GDM1 (cell line): ENCODE measurements at regions not wholly inside any gene's neighbourhood (a gene's known extent, or its start where the extent isn't known, plus 50 kb on each side); places are given as distances from the start of the nearest gene placed in this dataset.
"Not testable (repeated sequence)": the region's sequence is repeated elsewhere in the genome, so short reads cannot be mapped to it uniquely, and the experiment has no call there.

Experiments
- DNase-seq: peaks from one replicate; lab custom pipeline; 2025; lab: John Stamatoyannopoulos, UW

DNA sequence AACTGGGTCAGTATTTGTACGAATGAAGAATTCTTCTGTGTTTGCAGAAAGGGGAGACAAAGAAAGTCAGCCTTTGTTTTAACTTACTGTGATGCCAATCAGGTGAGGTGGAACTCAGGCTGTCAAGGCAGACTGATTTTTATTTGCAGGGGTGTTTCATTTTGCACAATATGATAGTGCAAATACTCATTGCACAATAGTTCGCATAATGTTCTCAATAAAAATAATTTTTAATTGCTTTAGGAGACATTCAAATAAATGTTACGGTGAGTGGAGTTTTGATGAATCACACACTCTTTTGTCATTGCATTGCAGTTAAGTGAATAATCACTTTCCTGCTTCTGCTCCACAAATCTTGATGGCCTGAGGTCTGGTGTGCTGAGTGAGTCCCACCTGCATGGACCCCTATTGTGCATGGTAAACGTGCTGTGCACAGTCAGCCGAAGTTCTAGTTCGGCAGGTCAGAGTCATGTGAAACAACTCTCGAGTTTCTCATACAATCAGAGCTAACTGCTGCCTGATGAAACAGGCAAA, 141.3 kb upstream of the FZD8 start:
- DNase-seq, result no peak

DNA sequence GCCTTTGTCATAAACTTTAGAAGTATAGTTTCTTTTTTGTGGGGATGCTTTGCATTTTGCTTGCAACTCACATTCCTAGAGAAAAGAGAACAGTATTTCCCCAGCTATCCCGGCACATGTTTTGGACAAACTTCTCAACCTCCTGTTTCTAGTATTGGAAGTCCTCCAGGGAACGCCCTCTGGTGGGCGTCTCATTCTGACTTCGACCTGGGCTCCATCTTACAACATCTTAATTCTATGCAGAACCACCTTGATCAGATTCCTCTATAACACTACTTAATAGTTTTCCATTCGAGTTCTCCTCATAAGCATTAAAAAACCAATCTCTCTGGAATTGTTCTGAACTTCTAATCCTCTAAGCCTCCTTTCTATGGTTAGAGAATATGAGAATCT, 139.5 kb upstream of the FZD8 start:
- no peak for DNase-seq

DNA sequence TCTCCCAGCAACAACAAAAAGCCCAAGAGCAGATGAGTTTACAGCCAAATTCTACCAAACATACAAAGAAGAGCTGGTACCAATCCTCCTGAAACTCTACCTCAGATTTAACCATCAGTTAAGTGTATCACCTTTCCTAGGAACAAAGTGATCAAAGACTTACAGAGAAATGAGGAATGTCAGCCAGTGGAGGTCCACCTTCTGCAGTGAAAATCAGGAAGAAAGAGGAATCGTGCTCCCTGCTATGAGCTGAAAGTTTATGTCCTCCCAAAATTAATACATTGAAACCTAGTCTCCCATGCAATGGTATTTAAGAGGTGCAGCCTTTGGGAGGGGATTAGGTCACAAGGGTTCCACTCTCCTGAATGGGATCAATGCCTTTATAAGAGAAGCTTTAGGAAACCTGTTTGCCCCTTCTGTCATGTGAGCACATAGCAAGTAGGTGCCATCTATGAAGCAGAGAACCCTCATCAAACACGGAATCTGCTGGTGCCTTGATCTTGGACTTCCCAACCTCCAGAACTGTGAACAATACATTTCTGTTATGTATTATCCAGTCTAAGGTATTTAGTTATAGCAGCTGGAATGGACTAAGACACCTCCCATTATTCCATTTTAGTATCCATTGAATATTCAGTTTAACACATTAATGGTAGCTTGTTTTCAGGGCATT, 139.0 kb upstream of the FZD8 start:
- DNase-seq, result no peak

DNA sequence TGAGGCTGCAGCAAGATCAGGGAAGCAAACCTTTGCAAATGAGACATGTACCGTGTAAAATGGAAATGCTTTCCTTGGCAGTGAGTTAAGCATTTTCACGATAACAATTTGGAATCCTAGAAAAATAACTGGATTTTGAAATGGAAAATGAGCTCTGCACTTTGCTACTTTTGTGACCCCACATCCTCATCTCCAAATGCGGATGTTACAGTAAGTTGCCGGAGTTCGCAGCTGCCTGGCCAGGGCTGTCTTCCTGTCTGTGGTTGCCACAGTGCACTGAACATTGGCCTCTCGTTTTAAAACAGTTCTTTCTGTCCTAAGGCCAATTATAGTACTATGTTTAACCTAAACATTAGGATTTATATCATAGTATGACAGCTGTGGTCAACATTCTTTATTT, 136.2 kb upstream of the FZD8 start:
- DNase-seq, result peak; percentile 20

DNA sequence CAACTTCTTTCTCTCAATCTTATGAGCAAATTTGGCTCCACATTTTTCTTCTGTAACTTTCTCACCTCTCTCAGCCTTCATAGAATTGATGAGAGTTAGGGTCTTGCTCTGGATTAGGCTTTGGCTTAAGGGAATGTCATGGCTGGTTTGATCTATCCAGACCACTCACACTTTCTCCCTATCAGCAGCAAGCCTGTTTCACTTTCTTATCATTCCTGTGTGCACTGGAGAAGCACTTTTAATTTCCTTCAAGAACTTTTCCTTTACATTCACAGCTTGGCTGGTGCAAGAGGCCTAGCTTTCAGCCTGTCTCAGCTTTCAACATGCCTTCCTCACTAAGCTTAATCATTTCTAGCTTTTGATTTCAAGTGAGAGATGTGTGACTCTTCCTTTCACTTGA, 134.5 kb upstream of the FZD8 start:
- DNase-seq, result not testable (repeated sequence)

DNA sequence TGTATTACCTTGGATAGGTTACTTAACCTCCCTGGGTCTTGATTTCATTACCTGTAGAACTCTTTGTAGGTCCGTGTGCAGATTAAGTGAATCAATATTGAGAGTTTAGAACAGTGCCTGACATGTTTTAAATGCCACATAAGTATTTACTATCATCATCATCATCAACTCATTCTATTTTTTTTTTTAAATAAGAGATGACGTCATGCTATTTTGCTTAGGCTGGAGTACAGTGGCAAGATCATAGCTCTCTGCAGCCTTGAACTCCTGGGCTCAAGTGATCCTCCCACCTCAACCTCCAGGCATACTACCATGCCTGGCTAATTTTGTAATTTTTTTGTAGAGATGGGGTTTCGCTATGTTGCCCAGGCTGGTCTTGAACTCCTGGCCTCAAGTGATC, 132.0 kb upstream of the FZD8 start:
- no peak for DNase-seq

DNA sequence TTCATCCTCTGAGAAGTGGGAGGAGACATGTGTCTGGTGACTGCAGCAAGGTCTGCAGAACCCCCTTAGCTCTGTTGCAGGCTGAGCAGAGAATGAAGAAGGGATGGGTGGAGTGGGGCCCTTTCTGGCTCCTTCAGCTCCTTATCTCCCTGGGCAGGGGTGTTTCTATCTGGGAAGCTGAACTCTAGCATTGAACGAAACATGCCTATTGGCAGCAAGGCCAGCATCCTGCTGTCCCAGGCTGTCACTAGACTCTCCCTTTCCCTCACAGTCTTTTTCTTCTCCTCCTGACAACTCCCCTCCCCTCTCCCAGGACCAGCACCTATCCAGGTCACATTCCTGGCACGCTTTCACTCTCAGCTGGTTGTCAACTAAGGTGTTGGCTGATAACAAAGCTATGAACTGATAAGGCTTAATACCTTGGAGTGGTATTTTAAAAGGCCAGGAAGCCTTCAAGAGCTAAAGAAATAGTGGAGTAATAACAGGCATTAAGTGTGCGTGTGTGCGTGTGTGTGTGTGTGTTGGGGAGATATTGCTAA, 128.8 kb upstream of the FZD8 start:
- no peak for DNase-seq

DNA sequence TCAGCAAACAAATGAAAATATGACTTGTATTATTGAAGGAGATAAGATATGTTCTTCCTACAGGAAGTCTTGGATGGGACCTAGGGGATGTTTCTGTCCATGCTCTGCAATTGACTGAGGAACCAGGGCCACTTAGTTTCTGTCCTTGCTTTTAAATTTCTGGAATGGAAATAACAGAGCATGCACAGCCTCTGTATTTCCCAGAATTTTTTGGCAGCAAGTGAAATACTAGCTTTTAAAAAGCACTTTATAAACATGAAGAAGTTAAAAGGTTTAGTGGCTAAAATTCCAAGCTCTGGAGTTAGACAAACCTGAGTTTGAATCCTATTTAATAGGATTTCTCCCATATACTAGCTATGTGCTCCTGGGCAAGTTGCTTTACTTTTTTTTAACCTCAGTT, 127.7 kb upstream of the FZD8 start:
- DNase-seq, result no peak

DNA sequence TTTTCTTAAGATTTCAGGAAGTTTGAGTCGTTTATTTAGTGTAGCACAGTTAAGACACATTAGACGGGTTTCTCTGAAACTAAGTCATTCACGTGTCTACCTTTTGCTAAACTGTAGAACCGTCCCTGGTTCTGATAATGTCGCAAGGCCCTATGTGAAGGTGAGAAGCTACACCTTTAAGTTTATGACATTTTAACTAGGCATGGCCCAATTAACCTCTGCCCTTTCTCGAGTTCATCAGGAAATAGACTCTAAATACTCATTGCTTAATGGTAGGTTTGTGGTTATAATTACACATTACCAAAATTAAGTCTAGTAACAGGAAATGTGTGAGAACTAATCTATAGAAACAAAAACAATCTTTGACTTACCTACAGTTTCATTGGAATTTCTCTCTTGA, 126.6 kb upstream of the FZD8 start:
- DNase-seq, result no peak

DNA sequence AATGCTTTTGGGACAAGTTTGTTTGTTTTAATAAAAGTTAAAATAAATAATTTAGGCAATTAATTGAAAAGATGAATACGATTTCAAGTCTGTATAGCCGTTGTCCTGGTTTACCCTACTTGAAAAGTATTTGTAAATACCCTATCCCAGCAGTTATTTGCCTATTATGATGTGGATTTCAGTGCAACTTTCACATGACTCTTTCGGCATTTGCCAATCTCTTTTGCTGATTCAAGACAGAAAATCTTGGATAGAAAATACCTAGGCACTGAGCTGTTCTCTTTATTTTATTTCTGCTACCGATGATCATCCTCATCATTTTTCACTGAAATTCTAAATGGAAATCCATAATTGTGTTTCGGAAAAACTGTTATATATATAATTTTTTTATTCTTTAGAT, 125.9 kb upstream of the FZD8 start:
- DNase-seq, result no peak

DNA sequence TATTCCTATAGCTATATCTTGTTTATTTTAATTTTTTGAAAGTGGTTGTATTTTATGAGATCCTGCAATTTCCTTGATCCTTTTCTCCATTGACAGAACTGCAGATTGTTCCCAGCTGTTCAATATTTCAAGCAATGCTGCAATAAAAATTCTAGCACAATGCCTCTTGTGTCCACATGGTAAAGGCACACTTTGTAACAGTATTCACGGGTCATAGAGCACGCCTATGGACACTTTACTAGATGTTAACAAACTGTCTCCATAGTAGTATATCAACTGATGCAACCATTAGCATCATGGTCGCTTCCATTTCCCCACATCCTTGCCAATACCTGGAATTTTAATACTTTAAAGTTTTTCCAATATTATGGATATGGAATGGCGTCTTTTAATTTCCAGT, 123.9 kb upstream of the FZD8 start:
- no peak for DNase-seq

DNA sequence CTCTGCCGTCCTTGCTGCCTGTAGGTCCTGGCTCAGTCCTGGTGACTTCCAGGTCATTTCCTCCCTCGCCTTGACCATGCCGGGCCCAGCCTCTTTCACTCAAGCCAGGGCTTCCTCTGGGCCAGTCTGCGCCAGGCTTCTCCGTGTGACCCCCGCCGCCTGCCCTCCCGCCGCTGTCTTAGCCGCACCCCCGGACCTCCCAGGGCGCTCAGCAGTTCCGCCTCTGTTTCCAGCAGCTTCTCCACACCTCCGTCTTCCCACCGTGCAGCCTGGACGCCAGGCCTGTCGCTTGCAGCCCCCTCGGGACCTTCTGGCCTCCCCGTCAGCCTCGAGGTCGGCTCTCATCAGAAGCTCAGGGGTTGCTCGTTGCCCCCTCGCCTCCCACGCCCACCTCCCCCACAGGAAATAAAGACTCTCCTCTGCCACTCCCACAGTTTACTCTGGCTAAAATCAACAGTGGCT, 123.0 kb upstream of the FZD8 start:
- DNase-seq, result no peak

DNA sequence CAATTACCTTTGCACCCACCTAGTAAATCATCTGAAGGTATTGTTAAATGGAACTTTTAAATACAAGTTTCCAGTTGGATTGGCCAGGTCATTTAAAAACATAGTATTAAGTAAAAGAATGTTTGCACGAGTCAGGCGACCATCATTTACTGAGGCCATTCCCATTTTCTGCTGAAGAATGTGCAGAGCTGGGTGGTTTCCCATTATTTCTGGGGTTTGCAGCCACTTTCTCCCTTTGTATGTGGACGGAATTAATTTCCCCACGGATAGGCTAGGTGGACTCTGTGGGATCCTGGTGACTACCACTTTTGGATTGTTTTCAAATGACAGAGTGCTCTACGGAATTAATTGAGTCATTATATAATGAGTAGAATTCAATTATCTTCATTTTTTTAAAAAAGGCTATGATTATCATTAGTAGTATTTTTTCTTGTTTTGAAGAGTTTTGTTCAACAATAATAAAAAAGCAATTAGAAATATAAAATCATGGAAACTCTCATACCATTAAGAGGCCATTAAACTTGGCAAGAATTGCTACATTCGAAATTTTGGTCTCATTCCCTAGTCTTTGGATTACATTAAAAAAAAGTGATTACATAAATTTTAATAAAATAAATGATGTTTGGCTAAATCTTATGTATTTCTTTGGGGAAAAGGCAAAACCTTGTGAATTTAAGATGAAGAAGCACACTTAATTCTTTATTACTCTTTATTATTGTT, 120.4 kb upstream of the FZD8 start:
- no peak for DNase-seq

DNA sequence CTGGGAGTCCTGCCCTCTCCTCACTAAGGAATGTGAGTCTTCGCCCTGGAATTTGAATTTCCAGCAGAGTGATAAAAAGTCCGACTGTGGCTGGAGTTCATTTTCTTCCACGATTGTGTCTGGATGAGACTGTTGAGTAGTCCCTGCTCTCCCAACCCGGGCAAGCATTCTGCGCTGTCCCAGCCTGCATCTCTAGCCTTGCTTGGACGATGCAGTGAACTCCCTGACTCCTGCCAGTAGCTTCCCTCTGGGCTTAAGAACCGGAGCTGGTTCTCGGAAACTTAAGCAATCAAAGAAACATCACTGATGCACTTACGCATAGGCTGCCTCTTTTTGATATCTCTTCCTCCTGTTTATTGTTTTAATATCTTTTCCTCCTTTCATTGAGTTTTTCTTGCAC, 116.0 kb upstream of the FZD8 start:
- DNase-seq, result no peak

DNA sequence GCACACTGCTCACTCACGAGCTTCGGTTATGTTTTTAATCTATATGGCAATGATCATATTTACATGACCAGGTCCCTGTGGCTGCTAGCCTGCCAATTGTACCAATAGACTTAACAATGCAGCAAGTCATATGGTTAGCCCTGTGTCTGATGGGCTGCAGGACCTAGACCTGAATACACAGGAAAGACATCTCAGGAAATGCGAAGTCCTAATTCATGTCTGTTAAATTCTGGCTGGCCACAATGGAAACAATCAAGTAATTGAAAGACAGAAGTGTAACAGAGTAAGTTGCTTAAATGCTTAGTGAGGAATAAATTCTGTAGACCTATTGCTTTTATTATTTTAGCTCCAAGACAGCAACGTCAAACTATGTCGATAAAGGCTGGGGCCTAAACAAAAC, 112.4 kb upstream of the FZD8 start:
- no peak for DNase-seq

DNA sequence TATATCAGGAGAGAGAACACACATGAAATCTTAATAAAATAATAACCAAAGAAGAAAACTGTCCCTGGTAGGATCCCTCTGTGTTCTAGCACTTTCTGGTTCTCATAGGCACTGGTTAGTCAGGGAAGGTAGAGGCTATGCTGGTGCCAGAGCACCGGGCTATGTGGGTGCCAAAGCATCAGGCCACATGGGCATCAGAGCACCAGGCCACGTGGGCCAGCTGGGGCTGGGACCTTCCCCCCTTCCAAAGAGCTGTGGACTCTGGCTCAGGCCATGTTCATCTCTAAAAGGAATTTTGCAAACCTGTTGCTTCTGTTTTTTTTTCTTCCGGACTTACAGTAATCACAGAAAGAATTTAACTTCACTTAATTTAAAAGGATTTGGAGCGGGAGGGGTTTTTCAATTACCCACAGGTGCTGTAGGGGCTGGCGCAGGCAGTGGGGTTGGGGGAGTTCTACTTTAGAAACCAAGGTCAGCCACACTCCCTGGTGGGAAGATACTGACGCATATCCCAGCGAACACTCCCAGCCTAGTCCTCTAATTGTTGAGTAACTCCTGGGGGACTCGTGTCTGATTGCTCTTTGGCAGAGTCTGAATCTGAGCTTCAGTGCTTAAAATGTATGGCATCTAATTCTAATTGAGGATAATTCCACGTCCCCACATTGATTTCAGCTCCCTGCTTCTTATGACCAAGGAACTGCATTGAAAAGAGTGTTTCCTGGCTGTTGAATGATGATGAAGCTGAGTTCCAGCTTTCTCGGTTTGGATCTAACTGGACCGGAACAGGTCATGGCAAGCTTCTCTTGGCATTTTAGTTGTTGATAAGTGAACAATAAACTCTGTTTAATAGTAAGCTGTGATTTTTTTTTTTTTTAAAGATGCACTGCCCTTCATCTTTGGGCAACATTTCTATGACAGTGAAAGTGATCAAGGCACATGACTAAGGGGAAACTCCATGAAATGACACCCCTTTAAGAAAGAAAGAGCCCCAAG, 110.7 kb upstream of the FZD8 start:
- no peak for DNase-seq

DNA sequence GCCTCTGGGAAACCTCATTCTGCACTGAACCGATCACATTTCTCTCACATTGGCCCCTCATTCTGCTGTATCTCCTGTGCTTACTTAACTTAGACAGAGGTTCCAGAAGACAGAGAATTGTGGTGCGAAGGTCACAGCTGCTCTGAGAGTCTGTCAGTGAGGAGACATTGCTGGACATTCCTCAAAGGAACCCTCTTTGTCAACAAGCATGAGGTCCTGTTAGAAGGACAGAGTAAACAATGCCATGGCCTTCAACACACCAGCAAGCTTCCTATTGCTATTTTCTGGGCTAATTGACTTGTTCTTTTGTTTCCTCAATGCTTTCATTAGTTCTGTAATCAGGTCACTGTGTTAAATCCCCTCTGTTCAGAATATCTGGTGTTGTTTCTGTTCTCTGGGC, 109.3 kb upstream of the FZD8 start:
- no peak for DNase-seq

DNA sequence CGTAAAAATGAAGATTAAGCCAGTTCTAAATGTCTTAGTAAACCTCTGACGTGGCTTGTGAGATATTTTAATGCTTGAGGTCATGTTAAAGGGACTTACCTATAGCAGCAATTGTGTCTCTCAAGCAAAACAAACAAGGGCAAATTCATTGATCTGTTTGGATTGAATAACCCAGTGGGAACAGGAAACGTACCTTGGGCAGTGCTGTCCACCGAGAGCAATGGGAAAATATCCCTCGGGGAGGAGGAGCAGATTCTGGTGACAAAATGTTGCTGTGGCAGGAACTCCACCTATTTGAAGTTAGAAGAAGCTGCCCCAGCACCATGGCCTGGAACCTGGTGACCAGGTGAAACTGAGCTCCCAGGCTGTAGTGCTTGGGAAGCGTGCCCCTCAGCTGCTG, 107.1 kb upstream of the FZD8 start:
- no peak for DNase-seq

DNA sequence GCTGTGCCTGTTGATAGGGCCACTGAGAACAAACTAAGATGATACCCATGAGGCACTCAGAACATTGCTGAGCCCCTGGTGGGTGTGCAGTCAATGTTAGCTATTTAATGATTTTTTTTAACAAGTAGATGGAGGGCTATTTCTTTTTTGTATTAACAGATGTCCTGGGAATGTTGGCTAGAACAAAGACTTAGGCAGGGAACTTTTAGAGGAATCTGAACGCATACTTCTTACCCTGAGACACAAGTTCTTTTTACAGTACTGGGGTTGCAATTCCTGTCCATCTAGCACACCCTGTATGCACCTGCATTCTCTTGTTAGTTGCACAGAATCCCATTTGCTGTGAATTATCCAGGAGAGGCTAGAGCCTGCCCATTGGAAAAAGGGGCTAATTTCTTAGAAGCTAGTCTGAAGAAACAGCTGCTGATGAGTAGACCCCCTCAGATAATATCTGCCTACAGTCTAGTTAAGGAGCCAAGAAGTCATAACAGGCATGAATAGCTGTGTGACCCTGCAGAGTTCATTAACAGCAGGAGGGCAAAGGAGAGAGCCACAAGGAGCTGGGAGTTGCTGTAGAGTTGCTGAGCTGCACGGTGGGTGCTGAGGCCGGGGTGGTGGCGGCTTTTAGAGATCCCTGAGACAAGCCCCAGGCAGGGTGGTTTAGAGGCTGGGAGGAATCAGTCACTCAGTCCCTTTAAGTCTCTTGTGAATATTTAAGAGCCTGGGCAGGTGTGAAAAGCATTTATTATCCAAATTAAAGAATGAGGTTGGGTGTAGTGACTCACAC, 103.7 kb upstream of the FZD8 start:
- no peak for DNase-seq

DNA sequence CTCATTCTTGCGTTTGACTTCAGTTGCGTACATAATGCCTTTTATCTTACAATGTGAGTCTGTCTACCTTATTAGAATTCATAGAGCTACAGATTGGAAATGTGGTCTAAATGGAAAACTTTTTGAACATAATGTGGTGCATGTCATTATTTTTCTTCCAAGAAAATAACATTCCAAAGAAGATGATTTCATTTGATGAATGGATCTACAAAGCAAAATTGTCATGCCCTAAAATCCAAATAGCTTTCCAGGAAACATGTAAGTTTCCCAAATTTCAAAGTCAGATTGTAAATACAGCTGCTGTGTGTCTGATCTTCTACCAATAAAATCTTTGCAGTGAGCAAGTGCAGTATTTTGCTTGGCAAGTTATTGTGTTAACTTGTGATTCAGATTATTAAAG, 101.8 kb upstream of the FZD8 start:
- no peak for DNase-seq

DNA sequence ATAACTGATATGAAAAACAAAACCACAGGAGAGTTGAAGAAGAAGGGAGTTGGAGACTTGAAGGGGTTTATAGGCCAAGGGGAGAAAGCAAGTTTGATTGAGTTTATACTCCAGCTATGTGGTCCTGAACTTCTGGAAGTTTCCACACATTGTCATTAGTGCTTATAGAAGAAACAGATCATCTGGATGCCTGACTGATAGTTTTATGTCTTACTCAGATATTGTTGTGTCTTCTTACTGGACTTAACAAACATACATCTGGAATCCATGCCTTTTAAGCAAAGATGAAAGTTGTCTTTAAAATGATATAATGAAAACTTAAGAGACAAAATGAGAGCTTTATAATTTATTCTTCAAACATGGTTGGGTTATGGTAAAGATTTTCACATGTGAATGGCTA, 101.3 kb upstream of the FZD8 start:
- no peak for DNase-seq
